ENCODE measurements at regions not wholly inside any gene's neighbourhood (a gene's known extent, or its start where the extent isn't known, plus 50 kb on each side); places are given as distances from the start of the nearest gene placed in this dataset.

DNA sequence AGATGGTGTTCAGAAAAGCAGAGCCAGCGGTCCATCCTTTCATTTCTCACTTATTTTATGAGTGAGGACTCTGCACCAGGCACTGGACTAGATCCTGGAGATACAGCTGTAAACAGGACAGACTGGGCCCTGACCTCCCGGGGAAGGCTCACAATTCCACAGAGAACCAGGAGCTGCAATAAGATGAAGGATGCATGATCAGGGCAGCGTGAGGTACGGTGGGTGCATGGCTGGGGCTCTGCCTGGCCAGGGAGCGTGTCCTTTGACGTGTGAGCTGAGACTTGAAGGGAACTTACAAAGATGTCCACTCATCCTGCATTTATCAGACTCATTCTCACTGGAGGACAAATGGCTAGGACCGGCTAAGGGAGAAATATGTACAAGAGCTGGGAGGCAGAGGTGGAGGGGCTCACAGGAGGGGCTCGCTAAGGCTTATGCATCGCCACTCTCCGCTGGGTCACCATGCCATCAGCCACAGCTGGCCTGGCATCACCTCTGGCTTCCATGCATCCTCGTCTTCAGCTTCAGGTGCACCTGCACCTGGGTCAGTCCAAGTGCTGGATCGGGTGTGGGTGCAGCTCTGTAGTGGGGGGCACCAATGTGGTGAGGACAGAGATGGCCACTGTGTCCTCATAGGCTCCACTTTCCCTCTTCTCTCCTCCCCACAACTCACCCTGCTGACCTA is 213.9 kb downstream of the TOMM20 start (continued):
- no peak for TF ChIP-seq ZFX (IDR thresholded peaks at IDR 0.05)
- TF ChIP-seq POLR2AphosphoS5 (IDR thresholded peaks at IDR 0.05; ENCODE audit: low read depth, low read length) = no peak
- TF ChIP-seq YY1 (IDR thresholded peaks at IDR 0.05; ENCODE audit: extremely low read depth, insufficient replicate concordance, low read depth, low read length) = no peak
- no peak for TF ChIP-seq CEBPB (IDR thresholded peaks at IDR 0.05; ENCODE audit: low read depth)

GRCh38 chr1:234913771-234914170 is 214.9 kb downstream of the TOMM20 start:
- no TSS peak for BruUV-seq (replicated peaks)
- intact Hi-C loops (cut with micrococcal nuclease) = no loop called here
- POLR2A ChIA-PET = no interaction called here

More at GRCh38 chr1:234913771-234914170, 214.9 kb downstream of the TOMM20 start:
- H3K9ac ChIP-seq (ENCODE audit: low read length) = no peak overlapping the region
- H3K36me3 ChIP-seq (ENCODE audit: control insufficient read depth in 1 of 2, insufficient read depth in 2 of 2, low read length in 2 of 2) = no peaks in the 10 kb centered on the region
- H3K4me3 ChIP-seq (replicated peaks in 1 of 2; ENCODE audit: low read depth in 1 of 2, low read length in 2 of 2) = no peak overlapping the region
- no peaks in the 10 kb centered on the region for H3K27me3 ChIP-seq (ENCODE audit: insufficient read depth, low read length)
- TF ChIP-seq EZH2 (IDR thresholded peaks at IDR 0.05) (no peak), JUND (IDR thresholded peaks at IDR 0.05) (no peak), ZFX (IDR thresholded peaks at IDR 0.05) (no peak), ELF1 (IDR thresholded peaks at IDR 0.05; ENCODE audit: borderline replicate concordance, low read depth) (no peak), SRF (IDR thresholded peaks at IDR 0.05; ENCODE audit: low read depth) (no peak), FOSL1 (IDR thresholded peaks at IDR 0.05; ENCODE audit: low read depth) (no peak), MAX (IDR thresholded peaks at IDR 0.05) (no peak), CTCF (IDR thresholded peaks at IDR 0.05 in 2 of 3, conservative IDR thresholded peaks at IDR 0.05 in 1 of 3; ENCODE audit: borderline replicate concordance in 1 of 3, insufficient read depth in 1 of 3, low read depth in 2 of 3, low read length in 2 of 3) (no peak), SIN3A (IDR thresholded peaks at IDR 0.05; ENCODE audit: low read depth) (no peak), CBX3 (IDR thresholded peaks at IDR 0.05; ENCODE audit: low read depth) (no peak), ZBTB33 (IDR thresholded peaks at IDR 0.05; ENCODE audit: extremely low read depth, insufficient replicate concordance, low read length) (no peak), POLR2A (IDR thresholded peaks at IDR 0.05; ENCODE audit: borderline replicate concordance, extremely low read depth, insufficient read depth, insufficient read length) (no peak), EZH2phosphoT487 (IDR thresholded peaks at IDR 0.05; ENCODE audit: borderline replicate concordance) (no peak), ZNF274 (IDR thresholded peaks at IDR 0.05; ENCODE audit: low read depth, low read length) (no peak), YY1 (IDR thresholded peaks at IDR 0.05; ENCODE audit: extremely low read depth, insufficient replicate concordance, low read depth, low read length) (no peak)
- TF ChIP-seq, protein P1, sequence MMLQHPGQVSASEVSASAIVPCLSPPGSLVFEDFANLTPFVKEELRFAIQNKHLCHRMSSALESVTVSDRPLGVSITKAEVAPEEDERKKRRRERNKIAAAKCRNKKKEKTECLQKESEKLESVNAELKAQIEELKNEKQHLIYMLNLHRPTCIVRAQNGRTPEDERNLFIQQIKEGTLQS (IDR thresholded peaks at IDR 0.05) = no peak
- TF ChIP-seq, protein P2, sequence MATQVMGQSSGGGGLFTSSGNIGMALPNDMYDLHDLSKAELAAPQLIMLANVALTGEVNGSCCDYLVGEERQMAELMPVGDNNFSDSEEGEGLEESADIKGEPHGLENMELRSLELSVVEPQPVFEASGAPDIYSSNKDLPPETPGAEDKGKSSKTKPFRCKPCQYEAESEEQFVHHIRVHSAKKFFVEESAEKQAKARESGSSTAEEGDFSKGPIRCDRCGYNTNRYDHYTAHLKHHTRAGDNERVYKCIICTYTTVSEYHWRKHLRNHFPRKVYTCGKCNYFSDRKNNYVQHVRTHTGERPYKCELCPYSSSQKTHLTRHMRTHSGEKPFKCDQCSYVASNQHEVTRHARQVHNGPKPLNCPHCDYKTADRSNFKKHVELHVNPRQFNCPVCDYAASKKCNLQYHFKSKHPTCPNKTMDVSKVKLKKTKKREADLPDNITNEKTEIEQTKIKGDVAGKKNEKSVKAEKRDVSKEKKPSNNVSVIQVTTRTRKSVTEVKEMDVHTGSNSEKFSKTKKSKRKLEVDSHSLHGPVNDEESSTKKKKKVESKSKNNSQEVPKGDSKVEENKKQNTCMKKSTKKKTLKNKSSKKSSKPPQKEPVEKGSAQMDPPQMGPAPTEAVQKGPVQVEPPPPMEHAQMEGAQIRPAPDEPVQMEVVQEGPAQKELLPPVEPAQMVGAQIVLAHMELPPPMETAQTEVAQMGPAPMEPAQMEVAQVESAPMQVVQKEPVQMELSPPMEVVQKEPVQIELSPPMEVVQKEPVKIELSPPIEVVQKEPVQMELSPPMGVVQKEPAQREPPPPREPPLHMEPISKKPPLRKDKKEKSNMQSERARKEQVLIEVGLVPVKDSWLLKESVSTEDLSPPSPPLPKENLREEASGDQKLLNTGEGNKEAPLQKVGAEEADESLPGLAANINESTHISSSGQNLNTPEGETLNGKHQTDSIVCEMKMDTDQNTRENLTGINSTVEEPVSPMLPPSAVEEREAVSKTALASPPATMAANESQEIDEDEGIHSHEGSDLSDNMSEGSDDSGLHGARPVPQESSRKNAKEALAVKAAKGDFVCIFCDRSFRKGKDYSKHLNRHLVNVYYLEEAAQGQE (IDR thresholded peaks at IDR 0.05; ENCODE audit: low read depth) = no peak
- ATAC-seq (no peak), DNase-seq (ENCODE audit: low read depth, low spot score) (no peak)
- H3K9me3 ChIP-seq (ENCODE audit: control insufficient read depth in 1 of 2, insufficient read depth in 1 of 2, low read depth in 1 of 2, low read length in 2 of 2) = no peaks in the 10 kb centered on the region
- no peaks in the 10 kb centered on the region for H3K9me2 ChIP-seq (ENCODE audit: insufficient read depth)
- no peaks in the 10 kb centered on the region for H4K20me1 ChIP-seq (ENCODE audit: insufficient read depth)
- H2AFZ ChIP-seq (ENCODE audit: low read depth, low read length, poor library complexity, severe bottlenecking) = no peak overlapping the region
- no peak overlapping the region for H3K4me2 ChIP-seq (ENCODE audit: low read length)
- H3K79me2 ChIP-seq (ENCODE audit: insufficient read depth, low read length) = no peaks in the 10 kb centered on the region
- H3K4me1 ChIP-seq (ENCODE audit: control insufficient read depth in 1 of 2, insufficient read depth in 2 of 2, low read length in 2 of 2) = no peaks in the 10 kb centered on the region
- RAD21 ChIA-PET (ENCODE audit: low non-redundant PET in 1 of 2, low total read pairs in 2 of 2, uncharacterized antibody in 2 of 2, unreplicated experiment in 2 of 2) = no interaction called here
- H3K27ac ChIP-seq (ENCODE audit: low read depth, low read length) = no peak overlapping the region
- CTCF ChIA-PET = no interaction called here
